Mucosa of stomach (tissue), 1 donor: ENCODE measurements at regions not wholly inside any gene's neighbourhood (a gene's known extent, or its start where the extent isn't known, plus 50 kb on each side); places are given as distances from the start of the nearest gene placed in this dataset.

Source experiments
- H3K27me3 ChIP-seq: one replicate; pipeline ENCODE4 v1.7.0; 2013; ENCODE audit warnings: mild to moderate bottlenecking, low read length; ENCODE audit not compliant: control insufficient read depth, insufficient read depth
- H3K36me3 ChIP-seq: one replicate; pipeline ENCODE4 v1.7.0; 2013; ENCODE audit warnings: low read length; ENCODE audit not compliant: control insufficient read depth, insufficient read depth
- H3K4me1 ChIP-seq: one replicate; pipeline ENCODE4 v1.7.0; 2013; ENCODE audit warnings: mild to moderate bottlenecking, low read length; ENCODE audit not compliant: control insufficient read depth, insufficient read depth
- H3K4me3 ChIP-seq: one replicate; pipeline ENCODE4 v1.7.0; 2013; ENCODE audit warnings: low read length
- H3K9ac ChIP-seq: one replicate; pipeline ENCODE4 v1.7.0; 2013; ENCODE audit warnings: mild to moderate bottlenecking, low read length, moderate library complexity
- H3K9me3 ChIP-seq: one replicate; pipeline ENCODE4 v1.7.0; 2013; ENCODE audit warnings: mild to moderate bottlenecking, low read length, moderate library complexity; ENCODE audit not compliant: control insufficient read depth
- donor health status: Pancreatic carcinoma.

DNA sequence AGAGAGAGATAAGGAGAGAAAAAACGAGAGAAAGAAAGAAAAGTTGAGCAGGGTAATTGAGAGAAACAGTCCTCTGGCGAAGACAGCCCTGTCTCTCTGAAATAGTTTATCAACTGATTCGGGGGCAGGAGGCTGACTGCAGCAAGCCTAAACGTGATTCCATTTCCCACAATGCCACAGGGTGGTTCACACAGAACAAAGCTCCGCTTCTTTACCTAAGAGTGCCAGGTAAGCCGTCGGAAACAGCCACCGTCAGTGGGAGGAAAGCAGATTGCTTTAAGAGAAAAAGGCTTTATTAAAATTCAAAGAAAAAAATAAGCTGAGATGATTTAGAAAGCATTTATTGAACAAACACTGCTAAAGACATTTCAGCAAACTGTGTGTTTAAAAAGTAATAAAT, 271.4 kb upstream of the POU3F3 start:
- Histone ChIP-seq H3K9me3 (no peaks in the 10 kb centered on the region), H3K36me3 (no peaks in the 10 kb centered on the region), H3K4me1 (peaks cover 7% of the 10 kb centered on the region), H3K4me3 (no peak overlapping the region), H3K27me3 (no peaks in the 10 kb centered on the region), H3K9ac (no peak overlapping the region)

GRCh38 chr2:104583811-104584210, 270.1 kb upstream of the POU3F3 start:
- Histone ChIP-seq H3K4me3 (no peak overlapping the region), H3K4me1 (peaks cover 7% of the 10 kb centered on the region), H3K9me3 (no peaks in the 10 kb centered on the region)

GRCh38 chr2:104584393-104584792, 269.5 kb upstream of the POU3F3 start:
- Histone ChIP-seq H3K36me3 (no peaks in the 10 kb centered on the region), H3K9ac (no peak overlapping the region), H3K4me3 (no peak overlapping the region), H3K9me3 (no peaks in the 10 kb centered on the region), H3K4me1 (peaks cover 7% of the 10 kb centered on the region), H3K27me3 (no peaks in the 10 kb centered on the region)

More at GRCh38 chr2:104583811-104584210, 270.1 kb upstream of the POU3F3 start:
- no peak overlapping the region for H3K9ac ChIP-seq
- no peaks in the 10 kb centered on the region for H3K36me3 ChIP-seq
- H3K27me3 ChIP-seq, result no peaks in the 10 kb centered on the region

GRCh38 chr2:104595576-104595975, 258.3 kb upstream of the POU3F3 start:
- no peak overlapping the region for H3K9ac ChIP-seq
- no peak overlapping the region for H3K4me3 ChIP-seq
- no peaks in the 10 kb centered on the region for H3K36me3 ChIP-seq
- no peaks in the 10 kb centered on the region for H3K4me1 ChIP-seq
- H3K9me3 ChIP-seq, result no peaks in the 10 kb centered on the region
- H3K27me3 ChIP-seq, result no peaks in the 10 kb centered on the region

GRCh38 chr2:104597942-104598341, 256.0 kb upstream of the POU3F3 start:
- Histone ChIP-seq H3K9ac (no peak overlapping the region), H3K9me3 (no peaks in the 10 kb centered on the region), H3K4me1 (no peaks in the 10 kb centered on the region), H3K4me3 (no peak overlapping the region), H3K27me3 (no peaks in the 10 kb centered on the region), H3K36me3 (no peaks in the 10 kb centered on the region)

GRCh38 chr2:104598636-104599035, 255.3 kb upstream of the POU3F3 start:
- Histone ChIP-seq H3K4me3 (no peak overlapping the region), H3K36me3 (no peaks in the 10 kb centered on the region), H3K4me1 (no peaks in the 10 kb centered on the region), H3K27me3 (no peaks in the 10 kb centered on the region), H3K9me3 (no peaks in the 10 kb centered on the region), H3K9ac (no peak overlapping the region)

- Histone ChIP-seq H3K9ac (no peak overlapping the region), H3K36me3 (no peaks in the 10 kb centered on the region), H3K27me3 (no peaks in the 10 kb centered on the region), H3K9me3 (no peaks in the 10 kb centered on the region), H3K4me3 (no peak overlapping the region), H3K4me1 (no peaks in the 10 kb centered on the region)
Measured at GRCh38 chr2:104599787-104600510, 254.0 kb upstream of the POU3F3 start.

GRCh38 chr2:104606056-104606455, 247.9 kb upstream of the POU3F3 start:
- no peak overlapping the region for H3K9ac ChIP-seq
- H3K27me3 ChIP-seq, result no peaks in the 10 kb centered on the region
- H3K4me1 ChIP-seq, result no peaks in the 10 kb centered on the region
- no peaks in the 10 kb centered on the region for H3K9me3 ChIP-seq
- no peak overlapping the region for H3K4me3 ChIP-seq
- H3K36me3 ChIP-seq, result no peaks in the 10 kb centered on the region

GRCh38 chr2:104616856-104617255, 237.1 kb upstream of the POU3F3 start:
- no peaks in the 10 kb centered on the region for H3K36me3 ChIP-seq
- H3K27me3 ChIP-seq, result no peaks in the 10 kb centered on the region
- no peak overlapping the region for H3K9ac ChIP-seq
- H3K9me3 ChIP-seq, result no peaks in the 10 kb centered on the region
- no peaks in the 10 kb centered on the region for H3K4me1 ChIP-seq
- H3K4me3 ChIP-seq, result no peak overlapping the region

- Histone ChIP-seq H3K27me3 (no peaks in the 10 kb centered on the region), H3K4me3 (no peak overlapping the region), H3K4me1 (no peaks in the 10 kb centered on the region), H3K9me3 (no peaks in the 10 kb centered on the region), H3K9ac (no peak overlapping the region), H3K36me3 (no peaks in the 10 kb centered on the region)
Measured at GRCh38 chr2:104620801-104621200, 233.1 kb upstream of the POU3F3 start.

GRCh38 chr2:104635608-104636007, 218.3 kb upstream of the POU3F3 start:
- Histone ChIP-seq H3K27me3 (no peaks in the 10 kb centered on the region), H3K4me3 (no peak overlapping the region), H3K36me3 (no peaks in the 10 kb centered on the region), H3K4me1 (no peaks in the 10 kb centered on the region), H3K9ac (no peak overlapping the region), H3K9me3 (no peaks in the 10 kb centered on the region)

DNA sequence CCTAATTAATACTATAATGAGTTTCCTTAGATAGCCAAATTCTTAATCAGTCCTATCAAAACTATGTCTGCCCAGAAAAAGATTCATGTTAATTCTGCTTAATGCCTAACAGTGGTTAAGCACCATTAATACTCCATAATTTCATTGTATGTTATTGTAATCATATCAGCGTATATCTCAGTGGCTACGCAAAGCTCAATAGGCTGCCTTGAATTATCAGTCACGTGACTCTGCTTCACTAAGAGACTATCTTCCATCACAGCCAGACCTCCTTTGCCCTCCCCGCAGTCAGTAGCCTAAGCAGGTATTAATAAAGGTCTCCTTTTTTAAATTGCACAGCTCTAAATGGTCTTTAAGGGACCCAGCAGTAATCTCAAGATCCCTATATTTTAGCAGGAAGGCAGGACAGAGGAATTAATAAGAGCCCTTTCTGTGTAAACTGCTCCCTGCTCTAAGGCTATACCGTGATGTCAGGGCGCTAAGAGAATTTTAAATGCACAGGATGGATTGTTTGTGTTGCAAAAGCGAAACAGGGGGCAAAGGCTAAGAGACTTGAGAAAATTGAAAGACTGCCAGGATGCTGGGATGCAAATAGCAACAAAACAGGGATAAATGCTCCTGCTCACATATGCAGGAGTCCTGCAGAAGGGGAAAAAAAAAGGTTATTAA, 215.6 kb upstream of the POU3F3 start:
- Histone ChIP-seq H3K27me3 (no peaks in the 10 kb centered on the region), H3K9me3 (no peaks in the 10 kb centered on the region), H3K36me3 (no peaks in the 10 kb centered on the region), H3K4me3 (no peak overlapping the region), H3K4me1 (no peaks in the 10 kb centered on the region), H3K9ac (no peak overlapping the region)
